ENCODE measurements at regions not wholly inside any gene's neighbourhood (a gene's known extent, or its start where the extent isn't known, plus 50 kb on each side); places are given as distances from the start of the nearest gene placed in this dataset.

DNA sequence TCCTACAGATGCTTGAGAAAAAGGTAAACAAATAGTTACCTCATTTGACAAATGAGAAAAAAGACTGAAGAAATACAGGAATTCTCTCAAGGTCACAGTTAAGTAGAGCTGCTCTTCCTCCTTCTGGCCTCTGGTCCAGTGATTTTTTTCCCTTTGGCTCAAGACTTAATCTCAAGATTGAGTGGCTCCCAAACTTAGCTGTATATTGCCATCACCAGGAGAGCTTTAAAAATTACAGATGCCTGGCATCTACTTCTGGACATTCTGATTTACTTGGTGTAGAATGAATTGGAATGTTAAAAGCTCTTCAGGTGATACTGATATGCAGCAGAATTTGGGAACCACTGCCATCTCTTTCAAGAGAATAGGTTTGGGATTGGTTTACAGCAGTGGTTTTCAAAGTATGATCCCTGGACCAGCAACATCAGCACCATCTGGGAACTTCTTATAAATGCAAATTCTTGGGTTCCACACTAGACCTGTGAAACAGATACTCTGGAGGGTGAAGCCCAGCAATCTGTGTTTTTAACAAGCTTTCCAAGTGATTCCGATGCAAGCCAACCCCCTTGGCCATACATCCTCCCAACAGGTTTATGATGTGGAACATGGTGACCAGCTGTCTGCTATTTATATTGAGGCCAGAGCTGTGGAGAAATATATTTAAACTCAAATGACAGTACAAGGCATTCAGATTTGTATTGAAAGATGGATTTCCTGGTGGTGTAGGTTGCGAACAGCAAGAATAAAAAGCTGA lies 333.0 kb upstream of the RARB start:
- TF ChIP-seq, protein P1, sequence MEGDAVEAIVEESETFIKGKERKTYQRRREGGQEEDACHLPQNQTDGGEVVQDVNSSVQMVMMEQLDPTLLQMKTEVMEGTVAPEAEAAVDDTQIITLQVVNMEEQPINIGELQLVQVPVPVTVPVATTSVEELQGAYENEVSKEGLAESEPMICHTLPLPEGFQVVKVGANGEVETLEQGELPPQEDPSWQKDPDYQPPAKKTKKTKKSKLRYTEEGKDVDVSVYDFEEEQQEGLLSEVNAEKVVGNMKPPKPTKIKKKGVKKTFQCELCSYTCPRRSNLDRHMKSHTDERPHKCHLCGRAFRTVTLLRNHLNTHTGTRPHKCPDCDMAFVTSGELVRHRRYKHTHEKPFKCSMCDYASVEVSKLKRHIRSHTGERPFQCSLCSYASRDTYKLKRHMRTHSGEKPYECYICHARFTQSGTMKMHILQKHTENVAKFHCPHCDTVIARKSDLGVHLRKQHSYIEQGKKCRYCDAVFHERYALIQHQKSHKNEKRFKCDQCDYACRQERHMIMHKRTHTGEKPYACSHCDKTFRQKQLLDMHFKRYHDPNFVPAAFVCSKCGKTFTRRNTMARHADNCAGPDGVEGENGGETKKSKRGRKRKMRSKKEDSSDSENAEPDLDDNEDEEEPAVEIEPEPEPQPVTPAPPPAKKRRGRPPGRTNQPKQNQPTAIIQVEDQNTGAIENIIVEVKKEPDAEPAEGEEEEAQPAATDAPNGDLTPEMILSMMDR (conservative IDR thresholded peaks at IDR 0.05) = no peak
- TF ChIP-seq ZFX (IDR thresholded peaks at IDR 0.05) = no peak

All from C4-2B (cell line).